ENCODE measurements at regions not wholly inside any gene's neighbourhood (a gene's known extent, or its start where the extent isn't known, plus 50 kb on each side); places are given as distances from the start of the nearest gene placed in this dataset.
"Not testable (repeated sequence)": the region's sequence is repeated elsewhere in the genome, so short reads cannot be mapped to it uniquely, and the experiment has no call there.

DNA sequence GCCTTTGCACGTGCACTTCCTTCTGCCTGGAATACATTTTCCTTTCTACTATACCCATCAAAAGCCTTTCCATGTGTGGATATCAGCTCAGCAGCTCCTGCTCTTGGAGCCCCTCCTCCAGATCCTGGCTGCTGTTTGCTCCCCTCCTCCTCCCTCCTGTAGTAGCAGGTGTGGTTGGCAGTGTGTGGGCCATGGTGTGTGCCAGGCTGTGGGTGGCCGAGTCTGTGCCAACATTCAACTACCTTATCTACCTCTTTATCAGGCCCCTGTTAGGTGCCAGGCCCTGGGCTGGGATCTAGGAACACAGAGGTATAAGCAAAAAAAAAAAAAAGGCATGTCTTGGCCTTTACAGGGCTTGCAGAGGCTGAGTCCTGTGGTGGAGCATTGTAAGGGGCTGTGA, 180.6 kb upstream of the JUN start:
- Histone ChIP-seq H3K27me3 (no peaks in the 10 kb centered on the region), H3K4me1 (peaks cover 23% of the 10 kb centered on the region), H3K36me3 (no peaks in the 10 kb centered on the region), H3K27ac (no peak overlapping the region), H3K4me3 (no peak overlapping the region), H3K9me3 (no peaks in the 10 kb centered on the region)
- intact Hi-C loops (cut with DNase I) = no loop called here
- no peak for TF ChIP-seq CTCF (IDR thresholded peaks at IDR 0.05)
- DNase-seq (no peak), ATAC-seq (peak; percentile 43)

GRCh38 chr1:58964880-58965279, 181.0 kb upstream of the JUN start:
- DNase-seq = peak; percentile 70
- H3K27ac ChIP-seq = no peak overlapping the region
- ATAC-seq = peak; percentile 91
- H3K36me3 ChIP-seq = no peaks in the 10 kb centered on the region
- intact Hi-C loops (cut with DNase I) = no loop called here
- H3K27me3 ChIP-seq = no peaks in the 10 kb centered on the region
- no peak for TF ChIP-seq CTCF (IDR thresholded peaks at IDR 0.05)
- no peaks in the 10 kb centered on the region for H3K9me3 ChIP-seq
- H3K4me1 ChIP-seq = peaks cover 23% of the 10 kb centered on the region
- no peak overlapping the region for H3K4me3 ChIP-seq

GRCh38 chr1:58966103-58966916, 182.5 kb upstream of the JUN start:
- H3K27ac ChIP-seq = no peak overlapping the region
- no peaks in the 10 kb centered on the region for H3K9me3 ChIP-seq
- H3K4me3 ChIP-seq = no peak overlapping the region
- ATAC-seq = no peak
- intact Hi-C loops (cut with DNase I) = no loop called here
- DNase-seq = no peak
- TF ChIP-seq CTCF (IDR thresholded peaks at IDR 0.05) = no peak
- H3K4me1 ChIP-seq = peaks cover 23% of the 10 kb centered on the region
- H3K36me3 ChIP-seq = no peaks in the 10 kb centered on the region
- no peaks in the 10 kb centered on the region for H3K27me3 ChIP-seq

DNA sequence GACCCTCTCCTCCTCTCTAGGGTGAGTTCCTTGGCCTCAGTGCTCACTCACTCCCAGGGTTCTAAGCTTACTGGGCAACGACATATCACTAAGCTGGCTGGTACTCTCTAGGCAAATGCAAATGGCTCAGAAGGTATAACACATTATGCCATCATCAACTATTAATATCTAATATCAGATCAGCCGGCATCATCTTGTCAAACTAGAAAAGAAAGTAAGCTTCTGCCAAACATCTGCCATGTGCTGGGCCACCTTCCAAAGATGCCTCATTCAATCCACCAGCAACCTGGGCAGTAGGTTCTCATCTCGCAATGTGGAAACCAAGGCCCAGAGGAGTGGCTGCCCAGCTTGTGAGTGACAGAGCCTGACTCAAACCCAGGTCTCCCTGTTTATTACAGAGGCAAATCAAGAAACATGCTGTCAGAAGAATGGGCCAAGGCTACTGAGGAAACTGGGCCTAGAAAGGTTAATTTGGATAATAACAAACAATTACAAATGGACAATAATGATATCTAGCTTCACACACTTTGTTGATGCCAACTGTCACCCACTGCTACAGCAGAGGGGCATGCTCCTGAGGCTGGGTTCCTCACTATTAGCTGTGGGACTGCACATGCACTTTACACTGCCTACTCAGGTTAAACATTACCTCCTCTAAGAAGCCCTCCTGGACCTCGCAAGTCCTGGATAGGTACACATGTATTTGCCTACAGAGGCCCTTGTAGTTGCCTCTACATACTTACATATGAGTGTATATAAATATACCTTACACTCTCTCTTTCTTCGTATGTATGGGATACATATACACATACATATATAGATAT, 183.3 kb upstream of the JUN start:
- no peaks in the 10 kb centered on the region for H3K27me3 ChIP-seq
- no peak overlapping the region for H3K4me3 ChIP-seq
- H3K36me3 ChIP-seq = no peaks in the 10 kb centered on the region
- H3K4me1 ChIP-seq = peaks cover 23% of the 10 kb centered on the region
- intact Hi-C loops (cut with DNase I) = no loop called here
- ATAC-seq = no peak
- no peak overlapping the region for H3K27ac ChIP-seq
- TF ChIP-seq CTCF (IDR thresholded peaks at IDR 0.05) = no peak
- H3K9me3 ChIP-seq = no peaks in the 10 kb centered on the region
- DNase-seq = no peak

GRCh38 chr1:58968360-58968952, 184.6 kb upstream of the JUN start:
- H3K4me3 ChIP-seq = no peak overlapping the region
- intact Hi-C loops (cut with DNase I) = no loop called here
- peak overlapping the region; percentile 81 for H3K27ac ChIP-seq
- H3K27me3 ChIP-seq = no peaks in the 10 kb centered on the region
- no peaks in the 10 kb centered on the region for H3K36me3 ChIP-seq
- no peak for TF ChIP-seq CTCF (IDR thresholded peaks at IDR 0.05)
- peaks cover 23% of the 10 kb centered on the region for H3K4me1 ChIP-seq
- no peaks in the 10 kb centered on the region for H3K9me3 ChIP-seq
- DNase-seq = no peak
- ATAC-seq = peak; percentile 22

GRCh38 chr1:58969176-58969575, 185.3 kb upstream of the JUN start:
- H3K27me3 ChIP-seq; intact Hi-C loops (cut with DNase I); H3K4me3 ChIP-seq; H3K36me3 ChIP-seq; DNase-seq; ATAC-seq; H3K9me3 ChIP-seq: not testable (repeated sequence)
- H3K4me1 ChIP-seq = peaks cover 23% of the 10 kb centered on the region
- peak overlapping the region; percentile 81 for H3K27ac ChIP-seq
